Gastrocnemius medialis (tissue), 4 donors: ENCODE measurements at regions not wholly inside any gene's neighbourhood (a gene's known extent, or its start where the extent isn't known, plus 50 kb on each side); places are given as distances from the start of the nearest gene placed in this dataset.

Experiments
- ATAC-seq, 2 donors: fragments of 150-250 bp; one replicate each; pipeline ENCODE4 v1.9.1; 2016
- DNase-seq, 2 donors: peaks; one replicate each; pipeline ENCODE4 v3.0.0-alpha.2; 2019
- H3K27ac ChIP-seq, 4 donors: fragments of 200-600 bp; sonication (generic); 1 replicate in 1 of 4; 2 replicates in 3 of 4; pipeline ENCODE4 v1.5.1; 2016 to 2018; ENCODE audit warnings: mild to moderate bottlenecking in 2 of 4, moderate library complexity in 1 of 4
- H3K27me3 ChIP-seq, 3 donors: fragments of 200-600 bp; sonication (generic) in 2 of 3; 1 replicate in 1 of 3; 2 replicates in 2 of 3; pipeline versions ENCODE4 v1.5.1 to v1.6.0; 2016 to 2019; ENCODE audit warnings: mild to moderate bottlenecking in 1 of 3, moderate library complexity in 1 of 3
- H3K36me3 ChIP-seq, 2 donors: fragments of 200-600 bp; sonication (generic) in 1 of 2; one replicate each; pipeline ENCODE4 v1.5.1; 2017 to 2018
- H3K4me1 ChIP-seq, 2 donors: fragments of 200-600 bp; sonication (generic) in 1 of 2; one replicate each; pipeline ENCODE4 v1.5.1; 2016 to 2017; ENCODE audit warnings: mild to moderate bottlenecking in 2 of 2
- H3K4me3 ChIP-seq, 4 donors: fragments of 200-600 bp; sonication (generic) in 3 of 4; 1 replicate in 1 of 4; 2 replicates in 3 of 4; pipeline ENCODE4 v1.5.1; 2016 to 2019; ENCODE audit warnings: mild to moderate bottlenecking in 2 of 4
- H3K9me3 ChIP-seq, 3 donors: fragments of 200-600 bp; sonication (generic) in 2 of 3; 1 replicate in 1 of 3; 2 replicates in 2 of 3; pipeline ENCODE4 v1.5.1; 2016 to 2019
- CTCF ChIP-seq, 5 experiments: fragments of 450-650 bp in 3 of 5; fragments of 200-600 bp in 2 of 5; sonication (generic) in 2 of 5; IDR thresholded peaks in 4 of 5; conservative IDR thresholded peaks in 1 of 5; 1 replicate in 4 of 5; 2 replicates in 1 of 5; pipeline ENCODE4 v1.5.1; 2016 to 2019; ENCODE audit warnings: antibody characterized with exemption in 5 of 5, mild to moderate bottlenecking in 3 of 5, moderate library complexity in 3 of 5
- POLR2A ChIP-seq, 2 donors: fragments of 450-650 bp; IDR thresholded peaks; one replicate each; pipeline ENCODE4 v1.6.1; 2017; ENCODE audit warnings: antibody characterized with exemption in 2 of 2, mild to moderate bottlenecking in 2 of 2, moderate library complexity in 2 of 2
- in situ Hi-C, 4 donors: fragments of 200-750 bp; cut with MboI; loops; one replicate each; pipeline versions ENCODE4 v1.15.0 to v1.8.0; 2017; ENCODE audit warnings: low sequenced_read_pairs in 4 of 4
- intact Hi-C: fragments of 100-400 bp; cut with DNase I; formaldehyde crosslinking; loops from one replicate; pipeline ENCODE4 v1.15.1; 2023; ENCODE audit warnings: low total_unique reads
- microRNA-seq, 2 donors: library from miRNA; unstranded; fragments of <30 nt; microRNA quantifications; one replicate each; pipeline ENCODE4, GENCODE V29; 2016; ENCODE audit warnings: borderline replicate concordance in 2 of 2

GRCh38 chr1:22398656-22399420 is 52.8 kb upstream of the ZBTB40 start:
- H3K4me3 ChIP-seq, result no peak overlapping the region
- no peak overlapping the region for H3K27ac ChIP-seq
- intact Hi-C loops, result no loop called here
- ATAC-seq (no peak), DNase-seq (no peak)
- H3K36me3 ChIP-seq, result no peaks in the 10 kb centered on the region
- in situ Hi-C loops, result no loop called here
- H3K9me3 ChIP-seq, result no peaks in the 10 kb centered on the region
- H3K4me1 ChIP-seq, result no peaks in the 10 kb centered on the region
- H3K27me3 ChIP-seq, result peaks cover 4 to 35% (median 16%) of the 10 kb centered on the region in 3 donors
- TF ChIP-seq CTCF (IDR thresholded peaks at IDR 0.05 in 4 of 5, conservative IDR thresholded peaks at IDR 0.05 in 1 of 5) (no peak), POLR2A (IDR thresholded peaks at IDR 0.05) (no peak)

GRCh38 chr1:22399421-22400091 is 52.1 kb upstream of the ZBTB40 start:
- no peak for DNase-seq
- no peaks in the 10 kb centered on the region for H3K36me3 ChIP-seq
- in situ Hi-C loops, result loop anchor here in 2 of 4 donors (25.0 kb wide), 1 partner anchor 287 kb away; no protein-coding TSS in a partner anchor
- no peak overlapping the region for H3K27ac ChIP-seq
- ATAC-seq, result no peak
- H3K4me1 ChIP-seq, result no peaks in the 10 kb centered on the region
- TF ChIP-seq POLR2A (IDR thresholded peaks at IDR 0.05), result no peak
- TF ChIP-seq CTCF (IDR thresholded peaks at IDR 0.05 in 4 of 5, conservative IDR thresholded peaks at IDR 0.05 in 1 of 5), result no peak
- peaks cover 4 to 36% (median 16%) of the 10 kb centered on the region in 3 donors for H3K27me3 ChIP-seq
- intact Hi-C loops, result no loop called here
- no peaks in the 10 kb centered on the region for H3K9me3 ChIP-seq
- H3K4me3 ChIP-seq, result no peak overlapping the region

Small RNAs in the stretch of these regions (microRNA-seq; reads per million reads assigned to microRNA genes)
- gene MIR4418, result 0 reads per million in 2 donors
